Fibroblast of mammary gland (primary cell): ENCODE measurements at regions not wholly inside any gene's neighbourhood (a gene's known extent, or its start where the extent isn't known, plus 50 kb on each side); places are given as distances from the start of the nearest gene placed in this dataset.

ENCODE experiments used
- DNase-seq: peaks from one replicate; pipeline ENCODE4 v3.0.0-alpha.2; 2010; ENCODE audit warnings: low read depth
- H3K4me3 ChIP-seq: 2 replicates; pipeline ENCODE4 v1.5.1; 2011; ENCODE audit warnings: low read depth, mild to moderate bottlenecking, low read length, moderate library complexity; ENCODE audit not compliant: control insufficient read depth
- CTCF ChIP-seq: conservative IDR thresholded peaks from 2 replicates; pipeline ENCODE4 v1.5.1; 2011; ENCODE audit warnings: low read depth, low read length, inconsistent platforms; ENCODE audit not compliant: control insufficient read depth, insufficient read depth

- DNase-seq = no peak
- no peak for TF ChIP-seq CTCF
- H3K4me3 ChIP-seq = no peak overlapping the region
Observed at GRCh38 chr1:239543873-239544272, 157.5 kb downstream of the CHRM3 start.

DNA sequence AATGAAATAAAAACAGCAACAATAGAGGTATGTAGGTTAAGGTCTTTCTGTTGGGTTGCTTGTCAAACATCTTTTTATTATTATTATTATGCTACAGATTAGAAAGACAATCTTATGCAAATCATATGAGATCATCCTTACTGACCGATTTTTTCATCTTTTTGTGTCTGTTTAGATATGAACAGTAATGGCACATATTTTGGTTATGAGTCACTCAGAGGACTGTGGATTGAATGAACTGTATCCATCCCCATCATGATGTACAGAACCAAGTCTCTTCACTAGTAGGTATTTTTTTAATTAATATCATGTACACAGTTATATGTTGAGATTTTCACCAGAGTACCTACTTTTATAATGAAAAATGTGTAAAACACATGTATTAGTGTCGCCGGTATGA lies 159.1 kb downstream of the CHRM3 start:
- H3K4me3 ChIP-seq = no peak overlapping the region
- DNase-seq = no peak
- no peak for TF ChIP-seq CTCF

GRCh38 chr1:239547987-239548386 lies 161.6 kb downstream of the CHRM3 start:
- H3K4me3 ChIP-seq = no peak overlapping the region
- DNase-seq = no peak
- no peak for TF ChIP-seq CTCF

GRCh38 chr1:239550178-239550577 lies 163.8 kb downstream of the CHRM3 start:
- H3K4me3 ChIP-seq = no peak overlapping the region
- DNase-seq = no peak
- no peak for TF ChIP-seq CTCF

DNA sequence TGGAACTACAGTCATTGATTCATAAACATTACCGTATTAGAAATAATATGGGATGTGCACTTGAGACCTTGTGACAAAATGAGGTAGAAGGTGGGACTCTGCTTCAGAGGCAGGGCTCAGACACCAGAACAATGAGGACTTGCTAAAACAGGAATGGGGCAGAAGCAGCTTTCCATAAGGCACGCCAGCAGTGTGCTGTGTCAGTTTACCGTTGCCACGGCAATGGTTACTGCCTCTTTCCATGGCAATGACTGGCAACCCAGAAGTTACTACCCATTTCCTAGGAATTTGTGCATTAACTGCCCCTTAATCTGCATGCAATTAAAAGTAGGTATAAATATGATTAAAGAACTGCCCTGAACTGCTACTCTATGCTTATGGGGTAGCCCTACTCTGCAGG lies 169.0 kb downstream of the CHRM3 start:
- DNase-seq = no peak
- no peak overlapping the region for H3K4me3 ChIP-seq
- no peak for TF ChIP-seq CTCF

DNA sequence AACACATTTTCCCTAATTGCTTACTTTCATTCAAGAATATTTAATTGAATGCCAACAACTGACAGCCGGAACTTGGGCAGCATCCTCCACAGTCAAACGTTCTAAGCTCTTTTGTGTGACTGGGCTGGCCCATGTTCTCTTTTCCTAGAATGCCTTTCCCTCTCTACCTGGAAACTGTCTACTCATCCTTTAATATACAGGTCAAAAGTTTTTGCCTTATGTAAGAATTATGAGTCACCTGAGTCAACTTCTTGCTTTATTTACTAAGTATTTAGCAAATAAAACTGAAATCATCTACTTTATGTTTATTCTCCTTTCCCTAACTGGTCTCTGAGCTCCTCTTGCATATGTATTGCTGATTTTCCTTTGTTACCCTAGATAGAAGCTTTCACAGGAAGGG lies 172.2 kb downstream of the CHRM3 start:
- DNase-seq = no peak
- H3K4me3 ChIP-seq = no peak overlapping the region
- TF ChIP-seq CTCF = no peak

GRCh38 chr1:239558991-239559390 lies 172.6 kb downstream of the CHRM3 start:
- no peak overlapping the region for H3K4me3 ChIP-seq
- DNase-seq = no peak
- TF ChIP-seq CTCF = no peak
